H9 (cell line): ENCODE measurements at regions not wholly inside any gene's neighbourhood (a gene's known extent, or its start where the extent isn't known, plus 50 kb on each side); places are given as distances from the start of the nearest gene placed in this dataset.

ENCODE experiments used
- DNase-seq: peaks from one replicate; pipeline ENCODE4 v3.0.0-alpha.2; 2017
- H2AFZ ChIP-seq: one replicate; pipeline ENCODE4 v1.6.1; 2013; ENCODE audit warnings: mild to moderate bottlenecking, low read length, control low read depth, moderate library complexity
- H2AK5ac ChIP-seq: 2 replicates; pipeline ENCODE4 v1.6.1; 2013; ENCODE audit warnings: low read length, control low read depth, mixed read lengths; ENCODE audit not compliant: insufficient read length
- H2BK120ac ChIP-seq: one replicate; pipeline ENCODE4 v1.6.1; 2013; ENCODE audit warnings: low read depth, mild to moderate bottlenecking, low read length, control low read depth, inconsistent platforms; ENCODE audit not compliant: poor library complexity, severe bottlenecking
- H2BK12ac ChIP-seq: 2 replicates; pipeline ENCODE4 v1.6.1; 2013; ENCODE audit warnings: low read length, control low read depth, mixed read lengths, low read depth; ENCODE audit not compliant: insufficient read length
- H2BK15ac ChIP-seq: 2 replicates; pipeline ENCODE4 v1.6.1; 2013; ENCODE audit warnings: low read depth, low read length, control low read depth
- H2BK20ac ChIP-seq: one replicate; pipeline ENCODE4 v1.6.1; 2013; ENCODE audit warnings: low read depth, mild to moderate bottlenecking, low read length, control low read depth, inconsistent platforms; ENCODE audit not compliant: poor library complexity, severe bottlenecking
- H2BK5ac ChIP-seq: 2 replicates; pipeline ENCODE4 v1.6.1; 2013; ENCODE audit warnings: low read length, control low read depth, mixed read lengths; ENCODE audit not compliant: insufficient read length
- H3K14ac ChIP-seq: 2 replicates; pipeline ENCODE4 v1.6.1; 2013; ENCODE audit warnings: low read length, control low read depth; ENCODE audit not compliant: insufficient read depth
- H3K18ac ChIP-seq: 2 replicates; pipeline ENCODE4 v1.6.1; 2013; ENCODE audit warnings: low read depth, mild to moderate bottlenecking, mixed read lengths, low read length, control low read depth; ENCODE audit not compliant: insufficient read length
- H3K23ac ChIP-seq: 2 replicates; pipeline ENCODE4 v1.6.1; 2013; ENCODE audit warnings: low read length, control low read depth, mixed read lengths, low read depth; ENCODE audit not compliant: insufficient read length
- H3K23me2 ChIP-seq: 2 replicates; pipeline ENCODE4 v1.6.1; 2013; ENCODE audit warnings: low read depth, mild to moderate bottlenecking, mixed read lengths, low read length, control low read depth; ENCODE audit not compliant: insufficient read length, poor library complexity, severe bottlenecking
- H3K27ac ChIP-seq: 2 replicates; pipeline ENCODE4 v1.5.1; 2013; ENCODE audit warnings: low read length, control low read depth, mixed read lengths, low read depth; ENCODE audit not compliant: insufficient read length
- H3K27me3 ChIP-seq: 2 replicates; pipeline ENCODE4 v1.6.1; 2013; ENCODE audit warnings: low read length, control low read depth, inconsistent platforms; ENCODE audit not compliant: insufficient read depth
- H3K4ac ChIP-seq: 2 replicates; pipeline ENCODE4 v1.6.1; 2013; ENCODE audit warnings: low read depth, mild to moderate bottlenecking, control low read depth, inconsistent platforms, low read length, moderate library complexity
- H3K4me1 ChIP-seq: 2 replicates; pipeline ENCODE4 v1.6.1; 2013; ENCODE audit warnings: low read length, control low read depth, inconsistent platforms; ENCODE audit not compliant: insufficient read depth
- H3K4me2 ChIP-seq: 2 replicates; pipeline ENCODE4 v1.6.1; 2013; ENCODE audit warnings: low read length, control low read depth, mixed read lengths; ENCODE audit not compliant: insufficient read length, insufficient read depth
- H3K56ac ChIP-seq: 2 replicates; pipeline ENCODE4 v1.6.1; 2013; ENCODE audit warnings: low read depth, mild to moderate bottlenecking, mixed read lengths, low read length, control low read depth; ENCODE audit not compliant: insufficient read length
- H3K79me1 ChIP-seq: 2 replicates; pipeline ENCODE4 v1.6.1; 2013; ENCODE audit warnings: low read depth, mild to moderate bottlenecking, moderate library complexity, low read length, control low read depth, inconsistent platforms; ENCODE audit not compliant: insufficient read depth, poor library complexity, severe bottlenecking
- H3K79me2 ChIP-seq: 2 replicates; pipeline ENCODE4 v1.6.1; 2013; ENCODE audit warnings: low read length, control low read depth, inconsistent platforms; ENCODE audit not compliant: insufficient read depth
- H3K9ac ChIP-seq: 2 replicates; pipeline ENCODE4 v1.6.1; 2013; ENCODE audit warnings: low read length, control low read depth, mixed read lengths; ENCODE audit not compliant: insufficient read length; ENCODE audit errors: extremely low read depth
- H3K9me3 ChIP-seq: one replicate; pipeline ENCODE4 v1.6.1; 2013; ENCODE audit warnings: low read depth, low read length, inconsistent platforms; ENCODE audit not compliant: control insufficient read depth
- H3T11ph ChIP-seq: one replicate; pipeline ENCODE4 v1.6.1; 2013; ENCODE audit warnings: mild to moderate bottlenecking, low read length, control low read depth, inconsistent platforms
- H4K20me1 ChIP-seq: one replicate; pipeline ENCODE4 v1.6.1; 2013; ENCODE audit not compliant: control insufficient read depth, insufficient read length, insufficient read depth
- H4K5ac ChIP-seq: 2 replicates; pipeline ENCODE4 v1.6.1; 2013; ENCODE audit warnings: low read depth, mild to moderate bottlenecking, mixed read lengths, low read length, control low read depth; ENCODE audit not compliant: insufficient read length
- H4K8ac ChIP-seq: replicated peaks from 2 replicates; pipeline ENCODE4 v1.6.1; 2013; ENCODE audit warnings: low read length, control low read depth, mixed read lengths, low read depth; ENCODE audit not compliant: insufficient read length
- H4K91ac ChIP-seq: 2 replicates; pipeline ENCODE4 v1.6.1; 2013; ENCODE audit warnings: low read depth, mild to moderate bottlenecking, moderate library complexity, mixed read lengths, low read length, control low read depth; ENCODE audit not compliant: insufficient read length
- H3K27ac Mint-ChIP-seq, 3 experiments: 2 replicates in 2 of 3; 3 replicates in 1 of 3; pipeline ENCODE4 v1.8.0; 2020 to 2021; ENCODE audit warnings: mixed read lengths in 3 of 3, mild to moderate bottlenecking in 1 of 3, moderate library complexity in 1 of 3
- H3K27me3 Mint-ChIP-seq: 2 replicates; pipeline ENCODE4 v1.8.0; 2021; ENCODE audit warnings: low read depth, mild to moderate bottlenecking, moderate library complexity, mixed read lengths
- H3K36me3 Mint-ChIP-seq, 3 experiments: 2 replicates in 2 of 3; 3 replicates in 1 of 3; pipeline ENCODE4 v1.8.0; 2020 to 2021; ENCODE audit warnings: low read depth in 3 of 3, mixed read lengths in 3 of 3; ENCODE audit not compliant: insufficient read depth in 1 of 3
- H3K4me1 Mint-ChIP-seq, 2 experiments: 2 replicates each; pipeline ENCODE4 v1.8.0; 2020; ENCODE audit warnings: mixed read lengths in 2 of 2
- H3K4me3 Mint-ChIP-seq, 2 experiments: 2 replicates in 1 of 2; 3 replicates in 1 of 2; pipeline ENCODE4 v1.8.0; 2020 to 2021; ENCODE audit warnings: mild to moderate bottlenecking in 2 of 2, mixed read lengths in 2 of 2, moderate library complexity in 1 of 2
- H3K9me3 Mint-ChIP-seq, 2 experiments: 2 replicates in 1 of 2; 3 replicates in 1 of 2; pipeline ENCODE4 v1.8.0; 2020; ENCODE audit warnings: mild to moderate bottlenecking in 2 of 2, mixed read lengths in 2 of 2, moderate library complexity in 1 of 2
- CTCF ChIP-seq: fragments of 200-600 bp; sonication (generic); conservative IDR thresholded peaks from 3 replicates; pipeline ENCODE4 v1.8.0; 2021; ENCODE audit warnings: antibody characterized with exemption, mild to moderate bottlenecking
- WGBS: extraction: QIAGEN DNeasy Blood & Tissue Kit; methylation state at CpG from one replicate; pipeline ENCODE4 v1.1.7; 2013; ENCODE audit warnings: missing lambda C conversion rate, low lambda C conversion rate, mixed read lengths; ENCODE audit not compliant: insufficient read length; ENCODE audit errors: extremely low coverage; 5-methylcytosine and 5-hydroxymethylcytosine counted together

GRCh38 chr17:72215928-72216327 lies 95.1 kb downstream of the SOX9 start:
- no peaks in the 10 kb centered on the region for H4K20me1 ChIP-seq
- no peaks in the 10 kb centered on the region for H3K9me3 ChIP-seq
- no CpG with 5 or more reads among the region's 7 CpGs for WGBS
- H3K36me3 Mint-ChIP-seq, result no peaks in the 10 kb centered on the region
- H3K9me3 Mint-ChIP-seq, result peaks cover 2 to 4% of the 10 kb centered on the region in 2 experiments; a peak in 3 of 5 replicates
- H3K4me2 ChIP-seq, result no peak overlapping the region
- no peak overlapping the region for H2BK120ac ChIP-seq
- peaks cover 3% of the 10 kb centered on the region; the same call in 1 of the 2 replicates for H3K4me1 ChIP-seq
- H2BK15ac ChIP-seq, result no peak overlapping the region
- no peak overlapping the region for H3K27ac ChIP-seq
- no peak overlapping the region for H3K56ac ChIP-seq
- DNase-seq, result no peak
- H3K18ac ChIP-seq, result no peak overlapping the region
- peaks cover 32 to 40% of the 10 kb centered on the region in 2 experiments for H3K4me1 Mint-ChIP-seq
- no peak overlapping the region for H3K4me3 Mint-ChIP-seq
- no peaks in the 10 kb centered on the region for H3K79me2 ChIP-seq
- H4K91ac ChIP-seq, result no peak overlapping the region
- no peak overlapping the region for H2AK5ac ChIP-seq
- H3K27ac Mint-ChIP-seq, result no peak overlapping the region
- H3K27me3 ChIP-seq, result peaks cover 22% of the 10 kb centered on the region; the same call in 1 of the 2 replicates
- TF ChIP-seq CTCF, result no peak
- H3K23me2 ChIP-seq, result peaks cover 8% of the 10 kb centered on the region
- no peak overlapping the region for H4K8ac ChIP-seq
- no peak overlapping the region for H4K5ac ChIP-seq
- H2AFZ ChIP-seq, result no peak overlapping the region
- H2BK5ac ChIP-seq, result no peak overlapping the region
- no peak overlapping the region for H2BK20ac ChIP-seq
- H3K27me3 Mint-ChIP-seq, result peaks cover 64% of the 10 kb centered on the region
- no peak overlapping the region for H3T11ph ChIP-seq
- H3K14ac ChIP-seq, result no peak overlapping the region
- H3K9ac ChIP-seq, result no peak overlapping the region
- no peak overlapping the region for H2BK12ac ChIP-seq
- H3K79me1 ChIP-seq, result no peaks in the 10 kb centered on the region
- H3K23ac ChIP-seq, result no peak overlapping the region
- H3K4ac ChIP-seq, result no peak overlapping the region
